BLaER1 (cell line): ENCODE measurements at regions not wholly inside any gene's neighbourhood (a gene's known extent, or its start where the extent isn't known, plus 50 kb on each side); places are given as distances from the start of the nearest gene placed in this dataset.

Experiments
- H3K27ac ChIP-seq: shearing (Covaris generic); formaldehyde crosslinking; 2 replicates; pipeline ENCODE4 v1.8.1; 2022
- H3K27me3 ChIP-seq: shearing (Covaris generic); formaldehyde crosslinking; 2 replicates; pipeline ENCODE4 v1.8.1; 2022
- H3K36me3 ChIP-seq: shearing (Covaris generic); formaldehyde crosslinking; 2 replicates; pipeline ENCODE4 v1.8.1; 2022
- H3K4me1 ChIP-seq: shearing (Covaris generic); formaldehyde crosslinking; 2 replicates; pipeline ENCODE4 v1.8.1; 2022
- H3K4me2 ChIP-seq: shearing (Covaris generic); formaldehyde crosslinking; 2 replicates; pipeline ENCODE4 v1.8.1; 2022
- H3K4me3 ChIP-seq: shearing (Covaris generic); formaldehyde crosslinking; 2 replicates; pipeline ENCODE4 v1.8.1; 2022
- H3K9ac ChIP-seq: shearing (Covaris generic); formaldehyde crosslinking; 2 replicates; pipeline ENCODE4 v1.8.1; 2022
- H3K9me3 ChIP-seq: shearing (Covaris generic); formaldehyde crosslinking; 2 replicates; pipeline ENCODE4 v1.8.1; 2022
- H4K20me1 ChIP-seq: shearing (Covaris generic); formaldehyde crosslinking; 2 replicates; pipeline ENCODE4 v1.8.1; 2022
- Cebpa-rat ChIP-seq: shearing (Covaris generic); IDR thresholded peaks from 2 replicates; pipeline ENCODE4 v1.8.1; 2022

DNA sequence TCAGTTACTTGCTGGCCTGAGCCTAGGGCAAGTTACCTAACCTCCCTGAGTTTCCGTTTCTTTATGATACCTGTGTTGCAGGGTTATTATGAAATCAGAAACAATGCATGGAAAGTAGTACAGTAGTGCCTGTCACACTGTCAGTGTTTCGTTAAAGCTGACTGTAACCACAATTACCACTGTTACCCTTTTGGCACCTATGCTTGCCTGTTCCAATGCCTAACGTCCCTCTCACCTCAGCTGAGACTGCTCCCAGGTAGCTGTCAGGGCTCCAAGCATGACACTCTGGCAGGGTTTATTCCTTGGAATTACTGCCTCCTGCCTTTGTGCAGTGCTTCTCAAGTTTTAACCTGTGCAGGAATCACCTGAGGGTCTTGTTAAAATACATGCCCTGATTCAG is 135.2 kb upstream of the RBMS1 start:
- no peak overlapping the region for H3K4me2 ChIP-seq
- no peaks in the 10 kb centered on the region for H3K36me3 ChIP-seq
- H3K4me1 ChIP-seq: peaks cover 29% of the 10 kb centered on the region
- no peak for TF ChIP-seq Cebpa-rat
- H3K9ac ChIP-seq: no peak overlapping the region
- no peaks in the 10 kb centered on the region for H4K20me1 ChIP-seq
- H3K27ac ChIP-seq: no peak overlapping the region
- H3K27me3 ChIP-seq: no peaks in the 10 kb centered on the region
- peaks cover 11% of the 10 kb centered on the region for H3K9me3 ChIP-seq
- no peak overlapping the region for H3K4me3 ChIP-seq

DNA sequence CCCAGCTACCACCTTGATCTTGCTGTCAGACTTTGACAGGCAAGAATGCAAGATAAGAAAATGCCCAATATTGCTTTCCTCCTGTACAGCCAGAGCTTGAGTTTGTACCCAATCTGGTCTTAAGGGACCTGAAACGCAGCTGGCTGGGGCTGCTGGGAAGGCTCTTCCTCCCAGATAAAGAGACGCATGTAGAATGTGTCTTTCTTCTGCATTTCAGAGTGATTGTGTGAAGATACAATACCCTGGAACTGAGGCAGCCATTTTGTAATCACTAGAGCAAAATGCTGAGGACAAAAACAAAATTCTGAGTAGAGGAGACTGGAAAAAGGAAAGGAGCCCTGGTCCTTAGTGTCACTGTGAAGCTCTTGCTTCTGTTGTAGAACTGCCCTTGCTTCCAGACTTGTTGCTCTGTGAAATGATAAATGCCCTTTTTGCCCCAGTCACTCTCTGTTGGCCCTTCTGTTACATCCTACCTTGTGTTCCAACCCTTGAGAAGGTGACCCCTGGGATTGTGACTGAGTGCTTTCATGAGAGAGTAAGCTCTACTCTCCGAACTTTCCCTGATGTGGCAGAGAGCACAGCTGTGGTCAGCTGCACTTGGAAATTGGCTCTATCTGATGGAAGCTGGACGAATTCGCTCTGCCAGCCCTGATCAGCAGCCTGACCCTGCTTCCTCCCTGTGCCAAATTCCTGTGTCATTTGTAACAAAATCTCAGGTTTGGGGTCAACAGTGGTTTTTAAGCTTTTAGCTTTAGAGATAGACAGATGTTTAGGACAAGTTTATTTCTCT is 137.4 kb upstream of the RBMS1 start:
- no peak for TF ChIP-seq Cebpa-rat
- no peaks in the 10 kb centered on the region for H4K20me1 ChIP-seq
- H3K9ac ChIP-seq: no peak overlapping the region
- no peak overlapping the region for H3K4me3 ChIP-seq
- peaks cover 29% of the 10 kb centered on the region for H3K4me1 ChIP-seq
- H3K27me3 ChIP-seq: no peaks in the 10 kb centered on the region
- H3K9me3 ChIP-seq: peaks cover 12% of the 10 kb centered on the region; the same call in 1 of the 2 replicates
- peak overlapping the region; percentile 25; the same call in 1 of the 2 replicates for H3K4me2 ChIP-seq
- peak overlapping the region; percentile 19; the same call in 1 of the 2 replicates for H3K27ac ChIP-seq
- no peaks in the 10 kb centered on the region for H3K36me3 ChIP-seq

DNA sequence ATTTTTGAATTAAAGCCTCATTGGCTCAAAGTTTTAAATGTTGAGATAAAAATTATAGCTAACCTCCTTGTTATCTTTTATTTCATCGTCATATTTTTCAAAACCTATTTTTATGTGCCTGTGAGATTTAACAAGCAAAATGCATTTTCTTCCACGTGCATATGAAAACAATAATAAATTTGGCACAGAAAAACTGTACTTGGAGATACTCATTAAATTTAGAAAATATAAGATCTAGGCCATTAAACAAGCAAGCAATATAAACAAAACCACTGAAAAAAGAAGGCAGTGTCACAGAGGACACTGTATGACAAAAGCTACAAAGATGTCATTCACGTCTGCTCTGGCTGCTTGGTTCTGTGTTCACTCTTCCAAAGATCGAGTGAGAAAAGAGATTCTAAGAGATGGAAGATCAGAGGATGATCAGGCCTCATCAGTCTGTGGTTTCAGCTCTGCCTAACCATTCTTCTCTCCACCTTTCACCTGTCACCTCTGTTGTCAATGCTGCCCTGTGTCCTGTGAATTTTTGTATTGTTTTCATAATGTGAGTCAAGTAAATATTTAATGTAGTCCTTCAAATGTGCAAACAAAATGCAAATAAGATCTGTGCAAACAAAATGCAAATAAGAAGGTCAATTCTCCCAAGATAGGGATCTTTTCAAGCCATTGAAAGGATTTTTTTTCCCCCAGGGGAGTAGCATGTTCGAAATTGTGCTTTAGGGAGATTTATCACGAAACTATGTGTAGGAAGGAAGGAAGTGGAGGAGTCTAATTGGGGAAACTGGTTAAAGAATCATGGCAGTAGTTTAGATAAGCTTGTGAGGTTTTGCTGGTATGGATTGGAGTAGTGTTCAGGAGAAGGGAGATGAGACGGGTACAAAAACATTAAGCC is 138.7 kb upstream of the RBMS1 start:
- Histone ChIP-seq H3K4me2 (peak overlapping the region; percentile 55), H4K20me1 (no peaks in the 10 kb centered on the region), H3K9ac (no peak overlapping the region), H3K9me3 (peaks cover 12% of the 10 kb centered on the region; the same call in 1 of the 2 replicates), H3K27me3 (no peaks in the 10 kb centered on the region), H3K4me1 (peaks cover 29% of the 10 kb centered on the region), H3K27ac (no peak overlapping the region), H3K4me3 (no peak overlapping the region), H3K36me3 (no peaks in the 10 kb centered on the region)
- TF ChIP-seq Cebpa-rat: no peak

DNA sequence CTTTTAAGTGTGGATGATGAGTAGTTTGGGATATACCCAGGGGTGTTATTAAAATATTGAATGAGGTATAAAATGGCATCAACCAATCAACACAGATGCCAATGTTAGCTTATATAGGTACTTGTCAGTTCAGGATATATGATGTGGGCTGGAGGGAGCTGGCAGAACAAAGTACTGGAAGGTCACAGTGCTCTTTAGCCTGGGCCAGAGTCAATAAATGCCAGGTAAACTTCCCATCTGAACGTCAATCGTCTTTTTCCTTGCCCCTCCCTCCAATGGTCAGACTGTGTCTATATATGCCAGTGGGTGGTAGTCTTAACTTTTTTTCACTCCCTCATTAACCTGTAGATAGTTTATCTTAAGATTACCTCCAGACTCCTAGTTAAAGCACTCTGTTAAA is 140.8 kb upstream of the RBMS1 start:
- TF ChIP-seq Cebpa-rat: no peak
- Histone ChIP-seq H3K9me3 (peaks cover 20% of the 10 kb centered on the region; the same call in 1 of the 2 replicates), H3K4me1 (peaks cover 29% of the 10 kb centered on the region), H3K9ac (no peak overlapping the region), H3K4me2 (no peak overlapping the region), H4K20me1 (no peaks in the 10 kb centered on the region), H3K36me3 (no peaks in the 10 kb centered on the region), H3K27me3 (no peaks in the 10 kb centered on the region), H3K4me3 (no peak overlapping the region), H3K27ac (no peak overlapping the region)

DNA sequence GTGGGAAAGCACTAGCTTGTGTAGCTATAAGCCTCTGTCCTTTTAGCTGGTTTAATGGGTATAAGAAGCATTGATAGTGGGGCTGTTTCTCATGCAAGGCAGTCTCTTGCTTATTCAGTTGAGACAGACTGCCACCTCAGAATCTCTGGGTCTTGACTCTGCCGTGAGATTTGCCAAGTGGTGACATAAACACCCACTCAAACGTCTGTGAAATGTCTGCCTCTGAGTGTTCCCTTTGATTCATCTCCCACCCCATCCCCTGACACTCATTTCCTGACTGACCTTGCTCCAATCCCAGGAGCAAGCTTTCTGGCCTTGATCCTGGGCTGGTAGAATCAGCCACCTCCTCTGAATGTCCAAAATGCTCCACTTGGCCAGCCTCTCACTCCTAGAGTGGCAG is 141.9 kb upstream of the RBMS1 start:
- Histone ChIP-seq H3K9me3 (peaks cover 29% of the 10 kb centered on the region), H3K9ac (no peak overlapping the region), H3K27me3 (no peaks in the 10 kb centered on the region), H4K20me1 (no peaks in the 10 kb centered on the region), H3K4me3 (no peak overlapping the region), H3K27ac (no peak overlapping the region), H3K36me3 (no peaks in the 10 kb centered on the region), H3K4me2 (no peak overlapping the region), H3K4me1 (peaks cover 28% of the 10 kb centered on the region)
- TF ChIP-seq Cebpa-rat: no peak

DNA sequence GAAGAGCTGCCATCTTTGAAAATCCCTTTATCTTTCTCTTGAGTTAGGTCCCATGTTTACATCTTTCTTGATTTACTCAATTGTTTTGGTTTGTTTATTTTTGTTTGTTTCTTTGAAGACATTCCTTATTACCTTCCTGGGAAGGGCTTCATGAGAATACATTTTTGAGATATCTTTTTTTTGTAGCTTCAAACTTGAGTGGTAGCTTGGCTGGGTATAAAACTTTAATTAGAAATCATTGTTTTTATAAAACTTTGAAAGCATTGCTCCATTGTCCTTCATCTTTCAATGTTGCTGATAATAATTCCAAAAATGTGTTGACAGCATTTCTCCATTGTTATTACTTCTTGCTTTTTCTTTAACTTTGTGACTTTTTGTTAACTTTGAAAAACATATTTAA is 145.9 kb upstream of the RBMS1 start:
- H3K9ac ChIP-seq: no peak overlapping the region
- no peak for TF ChIP-seq Cebpa-rat
- no peaks in the 10 kb centered on the region for H3K27me3 ChIP-seq
- no peaks in the 10 kb centered on the region for H3K4me1 ChIP-seq
- H3K27ac ChIP-seq: no peak overlapping the region
- no peak overlapping the region for H3K4me2 ChIP-seq
- no peak overlapping the region for H3K4me3 ChIP-seq
- H3K9me3 ChIP-seq: peaks cover 30% of the 10 kb centered on the region
- H4K20me1 ChIP-seq: no peaks in the 10 kb centered on the region
- H3K36me3 ChIP-seq: no peaks in the 10 kb centered on the region

DNA sequence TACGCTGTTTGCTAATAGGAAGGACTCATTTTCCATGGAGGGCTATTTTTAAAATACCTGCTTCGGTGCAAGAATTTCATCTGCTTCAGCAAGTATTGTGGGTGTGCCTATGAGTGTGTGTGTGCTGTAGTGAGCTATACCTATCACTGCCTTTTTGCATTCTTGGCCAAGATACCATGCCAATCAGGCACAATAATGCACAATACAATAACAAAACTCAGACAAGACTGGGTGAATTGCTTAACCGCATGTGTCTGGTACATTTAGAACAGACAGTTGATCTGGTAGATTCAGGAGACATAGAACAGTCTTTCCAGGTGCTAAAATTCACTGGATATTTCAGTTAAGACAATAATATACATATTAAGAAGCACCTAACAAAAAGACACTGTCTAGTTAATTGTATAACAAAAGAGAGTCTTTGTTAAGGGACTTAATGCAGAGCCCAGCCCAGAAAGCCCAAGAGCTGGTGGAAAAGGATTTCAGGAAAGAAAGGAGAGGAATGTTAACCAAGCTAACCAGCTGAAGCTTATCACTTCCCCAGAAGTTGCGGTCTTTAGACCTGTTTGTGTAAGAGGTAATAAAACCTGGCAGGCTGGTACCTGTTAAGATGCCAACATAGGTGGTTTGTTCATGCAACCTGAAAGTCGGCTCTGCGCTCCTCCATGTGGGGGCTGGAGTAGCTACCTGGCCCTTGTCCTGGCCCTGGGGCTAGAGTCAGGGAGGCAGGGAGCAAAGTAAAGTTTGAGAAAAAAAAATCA is 153.3 kb upstream of the RBMS1 start:
- TF ChIP-seq Cebpa-rat: no peak
- Histone ChIP-seq H3K27ac (no peak overlapping the region), H3K9me3 (peaks cover 8% of the 10 kb centered on the region; the same call in 1 of the 2 replicates)

DNA sequence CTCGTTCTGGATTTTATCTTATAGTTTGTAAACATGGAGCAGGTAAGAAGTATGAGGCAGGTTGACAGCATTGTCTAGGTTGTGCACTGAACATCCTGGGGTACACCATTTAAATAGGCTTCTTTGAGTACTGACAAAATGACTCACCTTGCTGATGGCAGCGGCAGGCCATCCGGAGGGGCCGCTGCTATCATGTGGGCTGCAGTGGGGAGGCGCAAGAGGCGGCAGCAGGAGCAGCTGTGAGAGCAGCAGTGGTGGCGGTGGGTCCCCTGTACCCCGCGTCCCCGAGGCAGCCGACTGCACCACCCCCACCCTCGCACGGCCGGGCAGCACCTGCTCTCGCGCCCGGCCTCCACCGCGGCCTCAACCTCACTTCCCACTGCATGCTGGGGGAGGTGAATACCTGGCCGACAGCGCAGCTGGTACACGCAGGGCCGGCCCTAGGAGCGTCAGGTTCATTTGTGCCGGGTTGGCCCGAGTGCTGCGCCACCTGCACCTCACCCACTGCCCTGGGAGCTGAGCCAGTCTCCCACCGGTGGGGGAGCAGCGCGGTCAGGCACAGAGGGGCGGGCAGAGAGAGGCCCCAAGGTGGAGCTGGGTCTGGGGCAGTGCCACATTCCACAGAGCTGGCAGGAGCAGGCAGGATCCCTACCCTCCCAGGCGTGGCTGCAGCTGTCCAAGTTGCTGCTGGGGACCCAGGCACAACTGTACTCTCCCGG is 154.5 kb upstream of the RBMS1 start:
- Histone ChIP-seq H3K9ac (no peak overlapping the region), H3K27ac (no peak overlapping the region), H3K4me1 (peaks cover 23% of the 10 kb centered on the region), H3K27me3 (no peaks in the 10 kb centered on the region), H3K4me2 (no peak overlapping the region), H3K36me3 (no peaks in the 10 kb centered on the region), H4K20me1 (no peaks in the 10 kb centered on the region), H3K9me3 (peaks cover 8% of the 10 kb centered on the region; the same call in 1 of the 2 replicates), H3K4me3 (no peak overlapping the region)
- TF ChIP-seq Cebpa-rat: no peak

More for the DNA sequence above, 153.3 kb upstream of the RBMS1 start:
- H3K27me3 ChIP-seq: no peaks in the 10 kb centered on the region
- no peak overlapping the region for H3K4me2 ChIP-seq
- H4K20me1 ChIP-seq: no peaks in the 10 kb centered on the region
- H3K9ac ChIP-seq: no peak overlapping the region
- H3K36me3 ChIP-seq: no peaks in the 10 kb centered on the region
- H3K4me3 ChIP-seq: no peak overlapping the region
- peaks cover 12% of the 10 kb centered on the region for H3K4me1 ChIP-seq

DNA sequence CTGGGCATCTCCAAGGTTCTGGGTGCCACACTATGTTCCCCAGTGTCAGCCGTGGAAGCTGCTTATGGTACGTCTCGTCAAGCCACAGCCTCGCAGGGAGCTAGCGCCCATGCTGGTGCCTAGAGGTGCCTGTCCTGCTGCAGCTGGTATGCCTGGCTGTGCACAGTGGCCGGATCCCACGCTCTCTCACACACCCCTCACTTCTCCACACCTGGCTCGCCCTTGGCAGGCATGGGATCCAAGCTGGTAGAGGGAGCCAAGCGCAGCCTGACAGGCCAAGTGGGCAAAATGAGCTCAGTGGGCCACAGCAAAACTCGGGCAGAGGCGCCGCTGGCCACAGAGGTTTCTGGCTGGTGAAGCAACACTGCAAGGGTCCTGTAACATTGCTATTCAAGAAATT is 156.1 kb upstream of the RBMS1 start:
- Histone ChIP-seq H3K9me3 (peaks cover 8% of the 10 kb centered on the region; the same call in 1 of the 2 replicates), H3K4me3 (no peak overlapping the region), H3K36me3 (no peaks in the 10 kb centered on the region), H3K27ac (no peak overlapping the region), H3K4me1 (peaks cover 23% of the 10 kb centered on the region), H3K4me2 (no peak overlapping the region), H3K27me3 (no peaks in the 10 kb centered on the region), H4K20me1 (no peaks in the 10 kb centered on the region), H3K9ac (no peak overlapping the region)
- no peak for TF ChIP-seq Cebpa-rat
